ENCODE measurements at regions not wholly inside any gene's neighbourhood (a gene's known extent, or its start where the extent isn't known, plus 50 kb on each side); places are given as distances from the start of the nearest gene placed in this dataset.

GRCh38 chr2:49426996-49427395 is 272.7 kb upstream of the FSHR start:
- in situ Hi-C loops (cut with MboI): no loop called here
- 51 to 62% methylated on average over 4 of the region's 4 CpGs for WGBS, 2 experiments (ENCODE audit: low coverage in 1 of 2, low lambda C conversion rate in 2 of 2, missing lambda C conversion rate in 2 of 2)
- H3K27me3 ChIP-seq (replicated peaks; ENCODE audit: insufficient read depth): no peaks in the 10 kb centered on the region
- H3K36me3 ChIP-seq (ENCODE audit: low read depth): no peaks in the 10 kb centered on the region
- no peaks in the 10 kb centered on the region for H3K4me1 ChIP-seq (ENCODE audit: insufficient read depth)
- H3K79me2 ChIP-seq (ENCODE audit: insufficient read depth): no peaks in the 10 kb centered on the region
- no peak overlapping the region for H2AFZ ChIP-seq
- DNase-seq: no peak
- H3K4me2 ChIP-seq (ENCODE audit: unreplicated experiment): no peak overlapping the region
- no peak for TF ChIP-seq EZH2 (IDR thresholded peaks at IDR 0.05; ENCODE audit: insufficient read depth, poor library complexity, severe bottlenecking)
- TF ChIP-seq EZH2phosphoT487 (IDR thresholded peaks at IDR 0.05; ENCODE audit: insufficient read depth, low read depth): no peak
- no peaks in the 10 kb centered on the region for H3F3A ChIP-seq (ENCODE audit: insufficient read depth)
- no peaks in the 10 kb centered on the region for H3K9me3 ChIP-seq (ENCODE audit: low read depth)
- H3K27ac ChIP-seq: no peak overlapping the region
- H3K4me3 ChIP-seq: no peak overlapping the region
- no peak overlapping the region for H3K9ac ChIP-seq
- H3K9me2 ChIP-seq (ENCODE audit: insufficient read depth): no peaks in the 10 kb centered on the region
- H4K20me1 ChIP-seq (ENCODE audit: insufficient read depth): no peaks in the 10 kb centered on the region

- no peak for DNase-seq
- no peaks in the 10 kb centered on the region for H3K79me2 ChIP-seq (ENCODE audit: insufficient read depth)
- H3K9me3 ChIP-seq (ENCODE audit: low read depth): no peaks in the 10 kb centered on the region
- in situ Hi-C loops (cut with MboI): no loop called here
- H3K27ac ChIP-seq: no peak overlapping the region
- H2AFZ ChIP-seq: no peak overlapping the region
- no peaks in the 10 kb centered on the region for H3K9me2 ChIP-seq (ENCODE audit: insufficient read depth)
- H3K36me3 ChIP-seq (ENCODE audit: low read depth): no peaks in the 10 kb centered on the region
- H4K20me1 ChIP-seq (ENCODE audit: insufficient read depth): no peaks in the 10 kb centered on the region
- no peaks in the 10 kb centered on the region for H3K4me1 ChIP-seq (ENCODE audit: insufficient read depth)
- no peak for TF ChIP-seq EZH2 (IDR thresholded peaks at IDR 0.05; ENCODE audit: insufficient read depth, poor library complexity, severe bottlenecking)
- no peak for TF ChIP-seq EZH2phosphoT487 (IDR thresholded peaks at IDR 0.05; ENCODE audit: insufficient read depth, low read depth)
- H3K4me3 ChIP-seq: no peak overlapping the region
- no peaks in the 10 kb centered on the region for H3K27me3 ChIP-seq (replicated peaks; ENCODE audit: insufficient read depth)
- H3F3A ChIP-seq (ENCODE audit: insufficient read depth): no peaks in the 10 kb centered on the region
- no peak overlapping the region for H3K4me2 ChIP-seq (ENCODE audit: unreplicated experiment)
- no peak overlapping the region for H3K9ac ChIP-seq
Observed at GRCh38 chr2:49416252-49416651, 261.9 kb upstream of the FSHR start.

- H2AFZ ChIP-seq: no peak overlapping the region
- no peak overlapping the region for H3K9ac ChIP-seq
- H3K9me2 ChIP-seq (ENCODE audit: insufficient read depth): no peaks in the 10 kb centered on the region
- in situ Hi-C loops (cut with MboI): no loop called here
- H3K9me3 ChIP-seq (ENCODE audit: low read depth): no peaks in the 10 kb centered on the region
- WGBS, 2 experiments (ENCODE audit: low coverage in 1 of 2, low lambda C conversion rate in 2 of 2, missing lambda C conversion rate in 2 of 2): 44 to 45% methylated on average over 4 of the region's 4 CpGs
- no peaks in the 10 kb centered on the region for H3K79me2 ChIP-seq (ENCODE audit: insufficient read depth)
- no peaks in the 10 kb centered on the region for H3K4me1 ChIP-seq (ENCODE audit: insufficient read depth)
- TF ChIP-seq EZH2 (IDR thresholded peaks at IDR 0.05; ENCODE audit: insufficient read depth, poor library complexity, severe bottlenecking) (no peak), EZH2phosphoT487 (IDR thresholded peaks at IDR 0.05; ENCODE audit: insufficient read depth, low read depth) (no peak)
- H3K4me3 ChIP-seq: no peak overlapping the region
- H3K36me3 ChIP-seq (ENCODE audit: low read depth): no peaks in the 10 kb centered on the region
- H3K27me3 ChIP-seq (replicated peaks; ENCODE audit: insufficient read depth): no peaks in the 10 kb centered on the region
- no peaks in the 10 kb centered on the region for H3F3A ChIP-seq (ENCODE audit: insufficient read depth)
- no peak overlapping the region for H3K27ac ChIP-seq
- H3K4me2 ChIP-seq (ENCODE audit: unreplicated experiment): no peak overlapping the region
- no peaks in the 10 kb centered on the region for H4K20me1 ChIP-seq (ENCODE audit: insufficient read depth)
- DNase-seq: no peak
Observed at GRCh38 chr2:49404108-49404507, 249.8 kb upstream of the FSHR start.

GRCh38 chr2:49403637-49404036 is 249.3 kb upstream of the FSHR start:
- Histone ChIP-seq H3K9me3 (ENCODE audit: low read depth) (no peaks in the 10 kb centered on the region), H4K20me1 (ENCODE audit: insufficient read depth) (no peaks in the 10 kb centered on the region), H3K4me2 (ENCODE audit: unreplicated experiment) (no peak overlapping the region), H3K36me3 (ENCODE audit: low read depth) (no peaks in the 10 kb centered on the region), H3K79me2 (ENCODE audit: insufficient read depth) (no peaks in the 10 kb centered on the region), H3F3A (ENCODE audit: insufficient read depth) (no peaks in the 10 kb centered on the region), H3K4me1 (ENCODE audit: insufficient read depth) (no peaks in the 10 kb centered on the region), H3K27me3 (replicated peaks; ENCODE audit: insufficient read depth) (no peaks in the 10 kb centered on the region), H3K9me2 (ENCODE audit: insufficient read depth) (no peaks in the 10 kb centered on the region), H3K9ac (no peak overlapping the region), H3K27ac (no peak overlapping the region), H3K4me3 (no peak overlapping the region), H2AFZ (no peak overlapping the region)
- WGBS, 2 experiments (ENCODE audit: low coverage in 1 of 2, low lambda C conversion rate in 2 of 2, missing lambda C conversion rate in 2 of 2): 7% methylated on average over 2 of the region's 2 CpGs
- in situ Hi-C loops (cut with MboI): no loop called here
- no peak for TF ChIP-seq EZH2phosphoT487 (IDR thresholded peaks at IDR 0.05; ENCODE audit: insufficient read depth, low read depth)
- TF ChIP-seq EZH2 (IDR thresholded peaks at IDR 0.05; ENCODE audit: insufficient read depth, poor library complexity, severe bottlenecking): no peak
- no peak for DNase-seq

GRCh38 chr2:49379406-49379805 is 225.1 kb upstream of the FSHR start:
- no peak overlapping the region for H3K27ac ChIP-seq
- WGBS, 2 experiments (ENCODE audit: low coverage in 1 of 2, low lambda C conversion rate in 2 of 2, missing lambda C conversion rate in 2 of 2): 0 to 4% methylated on average over 1 of the region's 1 CpG
- no peaks in the 10 kb centered on the region for H4K20me1 ChIP-seq (ENCODE audit: insufficient read depth)
- H3K27me3 ChIP-seq (replicated peaks; ENCODE audit: insufficient read depth): no peaks in the 10 kb centered on the region
- no peak overlapping the region for H3K9ac ChIP-seq
- in situ Hi-C loops (cut with MboI): no loop called here
- no peaks in the 10 kb centered on the region for H3K79me2 ChIP-seq (ENCODE audit: insufficient read depth)
- TF ChIP-seq EZH2phosphoT487 (IDR thresholded peaks at IDR 0.05; ENCODE audit: insufficient read depth, low read depth): no peak
- no peak for TF ChIP-seq EZH2 (IDR thresholded peaks at IDR 0.05; ENCODE audit: insufficient read depth, poor library complexity, severe bottlenecking)
- H3K4me1 ChIP-seq (ENCODE audit: insufficient read depth): no peaks in the 10 kb centered on the region
- no peaks in the 10 kb centered on the region for H3K36me3 ChIP-seq (ENCODE audit: low read depth)
- H2AFZ ChIP-seq: no peak overlapping the region
- no peak for DNase-seq
- H3K9me2 ChIP-seq (ENCODE audit: insufficient read depth): no peaks in the 10 kb centered on the region
- H3K4me2 ChIP-seq (ENCODE audit: unreplicated experiment): no peak overlapping the region
- peaks cover 4% of the 10 kb centered on the region for H3K9me3 ChIP-seq (ENCODE audit: low read depth)
- no peak overlapping the region for H3K4me3 ChIP-seq
- no peaks in the 10 kb centered on the region for H3F3A ChIP-seq (ENCODE audit: insufficient read depth)
